Progenitor cell of endocrine pancreas (in vitro differentiated cells): ENCODE measurements at regions not wholly inside any gene's neighbourhood (a gene's known extent, or its start where the extent isn't known, plus 50 kb on each side); places are given as distances from the start of the nearest gene placed in this dataset.

Experiments used
- DNase-seq: peaks from one replicate; pipeline ENCODE4 v3.0.0; 2021; ENCODE audit warnings: low spot score; ENCODE audit not compliant: unreplicated experiment
- H3K27ac Mint-ChIP-seq: 2 replicates; pipeline ENCODE4 v1.8.0; 2021; ENCODE audit warnings: mild to moderate bottlenecking, moderate library complexity, mixed read lengths
- H3K27me3 Mint-ChIP-seq: 2 replicates; pipeline ENCODE4 v1.8.0; 2021; ENCODE audit warnings: mixed read lengths
- H3K36me3 Mint-ChIP-seq: 2 replicates; pipeline ENCODE4 v1.8.0; 2022; ENCODE audit warnings: mixed read lengths; ENCODE audit not compliant: insufficient read depth
- H3K4me1 Mint-ChIP-seq: 2 replicates; pipeline ENCODE4 v1.8.0; 2021; ENCODE audit warnings: low read depth, mixed read lengths
- H3K4me3 Mint-ChIP-seq: 2 replicates; pipeline ENCODE4 v1.8.0; 2021; ENCODE audit warnings: low read depth, mild to moderate bottlenecking, moderate library complexity, mixed read lengths
- H3K9me3 Mint-ChIP-seq: 2 replicates; pipeline ENCODE4 v1.8.0; 2021; ENCODE audit warnings: low read depth, mixed read lengths
- TF ChIP-seq, protein P1 (sequence below): fragments of 200-600 bp; sonication (generic); IDR thresholded peaks from one replicate; pipeline ENCODE4 v1.5.0; 2021; ENCODE audit warnings: antibody characterized with exemption, mild to moderate bottlenecking; ENCODE audit not compliant: unreplicated experiment

DNA sequence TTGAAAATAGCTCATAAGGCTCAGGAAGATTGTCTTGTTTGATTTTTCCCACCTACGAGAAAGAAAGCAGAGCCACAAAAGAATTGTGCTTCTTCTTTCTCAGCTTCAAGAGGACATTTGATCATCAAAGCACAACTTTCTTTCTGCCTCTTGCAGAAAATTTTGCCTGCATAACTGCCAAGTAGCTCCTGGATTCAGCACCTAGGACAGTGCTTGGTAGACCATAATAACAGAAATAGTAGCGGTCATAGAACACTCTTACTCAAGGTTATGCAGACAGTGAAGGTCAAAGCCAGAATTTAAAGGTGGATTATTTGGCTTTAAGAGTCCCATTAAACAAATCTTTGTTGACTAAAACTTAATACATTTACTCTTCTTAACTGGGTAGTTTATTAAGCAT is 594.7 kb upstream of the CCNG1 start:
- Mint-ChIP-seq H3K4me1 (no peaks in the 10 kb centered on the region), H3K27me3 (no peaks in the 10 kb centered on the region), H3K4me3 (no peak overlapping the region), H3K27ac (no peak overlapping the region), H3K9me3 (no peaks in the 10 kb centered on the region), H3K36me3 (no peaks in the 10 kb centered on the region)
- TF ChIP-seq, protein P1, sequence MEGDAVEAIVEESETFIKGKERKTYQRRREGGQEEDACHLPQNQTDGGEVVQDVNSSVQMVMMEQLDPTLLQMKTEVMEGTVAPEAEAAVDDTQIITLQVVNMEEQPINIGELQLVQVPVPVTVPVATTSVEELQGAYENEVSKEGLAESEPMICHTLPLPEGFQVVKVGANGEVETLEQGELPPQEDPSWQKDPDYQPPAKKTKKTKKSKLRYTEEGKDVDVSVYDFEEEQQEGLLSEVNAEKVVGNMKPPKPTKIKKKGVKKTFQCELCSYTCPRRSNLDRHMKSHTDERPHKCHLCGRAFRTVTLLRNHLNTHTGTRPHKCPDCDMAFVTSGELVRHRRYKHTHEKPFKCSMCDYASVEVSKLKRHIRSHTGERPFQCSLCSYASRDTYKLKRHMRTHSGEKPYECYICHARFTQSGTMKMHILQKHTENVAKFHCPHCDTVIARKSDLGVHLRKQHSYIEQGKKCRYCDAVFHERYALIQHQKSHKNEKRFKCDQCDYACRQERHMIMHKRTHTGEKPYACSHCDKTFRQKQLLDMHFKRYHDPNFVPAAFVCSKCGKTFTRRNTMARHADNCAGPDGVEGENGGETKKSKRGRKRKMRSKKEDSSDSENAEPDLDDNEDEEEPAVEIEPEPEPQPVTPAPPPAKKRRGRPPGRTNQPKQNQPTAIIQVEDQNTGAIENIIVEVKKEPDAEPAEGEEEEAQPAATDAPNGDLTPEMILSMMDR = no peak
- no peak for DNase-seq

DNA sequence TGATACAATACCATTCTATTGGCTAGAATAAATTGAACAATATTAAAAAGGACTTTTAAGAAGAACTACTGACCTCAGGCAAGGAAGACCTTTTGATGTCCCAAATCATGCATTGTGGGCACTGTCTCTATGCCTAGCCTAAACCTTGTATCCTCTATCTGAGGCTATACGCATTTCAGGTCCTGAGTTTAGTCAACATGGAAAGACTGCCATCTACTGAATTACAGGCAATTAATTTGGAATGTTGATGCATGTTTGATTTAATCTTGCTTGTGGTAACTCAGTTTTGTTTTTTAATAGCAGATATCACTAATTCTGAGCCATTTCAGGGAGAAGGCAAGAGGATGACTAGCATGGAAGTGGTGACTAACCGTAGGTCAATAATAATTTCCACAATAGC is 585.3 kb upstream of the CCNG1 start:
- Mint-ChIP-seq H3K27me3 (no peaks in the 10 kb centered on the region), H3K36me3 (no peaks in the 10 kb centered on the region), H3K27ac (no peak overlapping the region), H3K4me1 (no peaks in the 10 kb centered on the region), H3K9me3 (peaks cover 5% of the 10 kb centered on the region), H3K4me3 (no peak overlapping the region)
- no peak for DNase-seq
- TF ChIP-seq, protein P1 = no peak

DNA sequence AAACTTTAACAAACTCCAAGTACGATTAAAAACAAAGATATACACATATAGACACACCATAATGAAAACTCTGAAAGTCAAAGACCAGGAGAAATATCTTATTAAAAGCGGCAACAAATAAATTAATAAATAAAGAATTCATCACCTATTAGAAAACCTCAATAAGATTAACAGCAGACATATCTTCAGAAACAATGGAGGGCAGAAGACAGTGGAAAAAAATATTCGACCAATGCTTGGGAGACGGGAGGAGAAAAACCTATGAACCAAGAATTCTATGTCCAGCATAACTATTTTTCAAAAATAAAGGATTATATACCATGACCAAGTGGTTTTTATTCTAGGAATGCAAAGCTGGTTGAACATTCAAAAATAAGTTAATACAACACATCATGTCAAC is 578.6 kb upstream of the CCNG1 start:
- Mint-ChIP-seq H3K36me3 (no peaks in the 10 kb centered on the region), H3K4me3 (no peak overlapping the region), H3K4me1 (no peaks in the 10 kb centered on the region), H3K27me3 (no peaks in the 10 kb centered on the region), H3K9me3 (peaks cover 24% of the 10 kb centered on the region), H3K27ac (no peak overlapping the region)
- no peak for DNase-seq
- TF ChIP-seq, protein P1 = no peak

DNA sequence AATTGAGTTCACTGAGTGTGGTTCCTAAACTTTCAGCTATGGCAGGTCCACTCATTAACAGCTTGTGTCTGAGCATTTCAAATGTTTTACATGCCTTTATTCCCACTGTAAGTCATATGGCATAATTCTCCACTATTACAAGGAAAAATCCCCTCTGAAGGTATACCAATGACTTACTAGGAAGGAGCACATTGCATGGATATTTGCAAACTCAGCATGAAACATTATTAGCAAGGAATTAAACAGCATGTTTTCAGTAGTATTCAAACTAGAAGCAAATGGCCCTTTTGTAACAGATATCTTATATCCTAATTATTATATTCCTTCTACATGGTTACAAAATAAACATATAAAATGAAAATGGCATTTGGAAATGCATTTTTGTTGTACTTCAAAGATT is 566.4 kb upstream of the CCNG1 start:
- H3K4me1 Mint-ChIP-seq = peaks cover under 1% of the 10 kb centered on the region
- TF ChIP-seq, protein P1 = no peak
- H3K27me3 Mint-ChIP-seq = no peaks in the 10 kb centered on the region
- H3K27ac Mint-ChIP-seq = no peak overlapping the region
- H3K9me3 Mint-ChIP-seq = peaks cover 13% of the 10 kb centered on the region
- no peak for DNase-seq
- H3K4me3 Mint-ChIP-seq = no peak overlapping the region
- no peaks in the 10 kb centered on the region for H3K36me3 Mint-ChIP-seq

DNA sequence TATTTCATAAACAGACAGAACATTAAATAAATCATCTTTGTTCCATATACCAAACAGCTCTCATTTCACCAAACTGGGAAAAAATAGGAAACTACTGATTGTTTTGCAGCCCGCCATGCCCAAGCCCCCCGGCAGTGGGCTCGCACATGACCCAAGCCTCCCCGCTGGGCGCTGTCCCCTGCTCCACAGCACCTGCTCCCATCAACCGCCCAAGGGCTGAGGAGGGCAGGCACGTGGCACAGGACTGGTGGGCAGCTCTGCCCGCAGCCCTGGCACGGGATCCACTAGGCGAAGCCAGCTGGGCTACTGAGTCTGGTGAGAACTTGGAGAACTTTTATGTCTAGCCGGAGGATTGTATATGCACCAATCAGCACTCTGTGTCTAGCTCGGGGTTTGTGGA is 554.8 kb upstream of the CCNG1 start:
- Mint-ChIP-seq H3K9me3 (peaks cover 19% of the 10 kb centered on the region), H3K4me1 (no peaks in the 10 kb centered on the region), H3K27ac (no peak overlapping the region), H3K36me3 (no peaks in the 10 kb centered on the region), H3K27me3 (no peaks in the 10 kb centered on the region), H3K4me3 (no peak overlapping the region)
- DNase-seq = no peak
- TF ChIP-seq, protein P1 = no peak
